Limb (tissue), 2 donors: ENCODE measurements at regions not wholly inside any gene's neighbourhood (a gene's known extent, or its start where the extent isn't known, plus 50 kb on each side); places are given as distances from the start of the nearest gene placed in this dataset.
"Not testable (repeated sequence)": the region's sequence is repeated elsewhere in the genome, so short reads cannot be mapped to it uniquely, and the experiment has no call there.

ENCODE experiments used
- DNase-seq, 2 donors: peaks; one replicate each; pipeline ENCODE4 v3.0.0-alpha.2; 2016; ENCODE audit errors: extremely low spot score in 2 of 2

GRCh38 chr11:35046681-35047080 is 92.3 kb upstream of the CD44 start:
- no peak for DNase-seq

GRCh38 chr11:35047179-35047578 is 91.8 kb upstream of the CD44 start:
- no peak for DNase-seq

GRCh38 chr11:35047769-35048168 is 91.2 kb upstream of the CD44 start:
- DNase-seq: no peak

GRCh38 chr11:35048346-35048745 is 90.6 kb upstream of the CD44 start:
- not testable (repeated sequence) for DNase-seq

- DNase-seq: no peak
Measured at GRCh38 chr11:35049859-35050531, 89.0 kb upstream of the CD44 start.

GRCh38 chr11:35050541-35050995 is 88.4 kb upstream of the CD44 start:
- DNase-seq: no peak

GRCh38 chr11:35056391-35057093 is 82.4 kb upstream of the CD44 start:
- DNase-seq: no peak

GRCh38 chr11:35057926-35058668 is 80.9 kb upstream of the CD44 start:
- DNase-seq: no peak

GRCh38 chr11:35058669-35059434 is 80.1 kb upstream of the CD44 start:
- no peak for DNase-seq

GRCh38 chr11:35061516-35062440 is 77.2 kb upstream of the CD44 start:
- DNase-seq: no peak

GRCh38 chr11:35063488-35063931 is 75.5 kb upstream of the CD44 start:
- no peak for DNase-seq

- no peak for DNase-seq
Measured at GRCh38 chr11:35064114-35064800, 74.7 kb upstream of the CD44 start.

GRCh38 chr11:35065566-35065965 is 73.4 kb upstream of the CD44 start:
- DNase-seq: no peak

GRCh38 chr11:35066030-35066429 is 72.9 kb upstream of the CD44 start:
- DNase-seq: no peak

GRCh38 chr11:35066783-35067423 is 72.1 kb upstream of the CD44 start:
- DNase-seq: no peak

GRCh38 chr11:35071722-35072121 is 67.2 kb upstream of the CD44 start:
- DNase-seq: no peak

- DNase-seq: no peak
Measured at GRCh38 chr11:35073691-35074419, 65.1 kb upstream of the CD44 start.

- no peak for DNase-seq
Measured at GRCh38 chr11:35076201-35077100, 62.5 kb upstream of the CD44 start.
